ENCODE measurements at regions not wholly inside any gene's neighbourhood (a gene's known extent, or its start where the extent isn't known, plus 50 kb on each side); places are given as distances from the start of the nearest gene placed in this dataset.

- DNase-seq (ENCODE audit: insufficient read length, low spot score) = no peak
- no peak for FAIRE-seq
These were observed 116.4 kb downstream of the GADD45G start for GRCh38 chr9:89721176-89721700.

- FAIRE-seq (no peak), DNase-seq (ENCODE audit: insufficient read length, low spot score) (no peak)
These were observed 117.2 kb downstream of the GADD45G start for GRCh38 chr9:89721971-89722530.

GRCh38 chr9:89722712-89723111, 117.9 kb downstream of the GADD45G start:
- DNase-seq (ENCODE audit: insufficient read length, low spot score) = no peak

GRCh38 chr9:89723469-89724100, 118.8 kb downstream of the GADD45G start:
- no peak for DNase-seq (ENCODE audit: insufficient read length, low spot score)

More at GRCh38 chr9:89722712-89723111, 117.9 kb downstream of the GADD45G start:
- no peak for FAIRE-seq

GRCh38 chr9:89724659-89725058, 119.8 kb downstream of the GADD45G start:
- DNase-seq (ENCODE audit: insufficient read length, low spot score) (no peak), FAIRE-seq (no peak)

More at GRCh38 chr9:89723469-89724100, 118.8 kb downstream of the GADD45G start:
- FAIRE-seq = no peak

GRCh38 chr9:89725271-89725670, 120.5 kb downstream of the GADD45G start:
- FAIRE-seq = no peak

GRCh38 chr9:89729954-89730530, 125.2 kb downstream of the GADD45G start:
- FAIRE-seq = no peak
- DNase-seq (ENCODE audit: insufficient read length, low spot score) = no peak

More at GRCh38 chr9:89725271-89725670, 120.5 kb downstream of the GADD45G start:
- no peak for DNase-seq (ENCODE audit: insufficient read length, low spot score)

- DNase-seq (ENCODE audit: insufficient read length, low spot score) (no peak), FAIRE-seq (no peak)
These were observed 125.9 kb downstream of the GADD45G start for GRCh38 chr9:89730715-89731114.

- FAIRE-seq (no peak), DNase-seq (ENCODE audit: insufficient read length, low spot score) (no peak)
These were observed 126.7 kb downstream of the GADD45G start for GRCh38 chr9:89731262-89732182.

- FAIRE-seq = no peak
- DNase-seq (ENCODE audit: insufficient read length, low spot score) = no peak
These were observed 127.6 kb downstream of the GADD45G start for GRCh38 chr9:89732295-89732938.

GRCh38 chr9:89732939-89733324, 128.1 kb downstream of the GADD45G start:
- DNase-seq (ENCODE audit: insufficient read length, low spot score) (no peak), FAIRE-seq (no peak)

- no peak for DNase-seq (ENCODE audit: insufficient read length, low spot score)
- no peak for FAIRE-seq
These were observed 129.8 kb downstream of the GADD45G start for GRCh38 chr9:89734600-89735041.

- FAIRE-seq (no peak), DNase-seq (ENCODE audit: insufficient read length, low spot score) (no peak)
These were observed 133.5 kb downstream of the GADD45G start for GRCh38 chr9:89738137-89738932.

- FAIRE-seq = no peak
- no peak for DNase-seq (ENCODE audit: insufficient read length, low spot score)
These were observed 134.7 kb downstream of the GADD45G start for GRCh38 chr9:89739511-89739910.

GRCh38 chr9:89739916-89740315, 135.1 kb downstream of the GADD45G start:
- FAIRE-seq (no peak), DNase-seq (ENCODE audit: insufficient read length, low spot score) (no peak)

- FAIRE-seq = no peak
- DNase-seq (ENCODE audit: insufficient read length, low spot score) = no peak
These were observed 135.9 kb downstream of the GADD45G start for GRCh38 chr9:89740722-89741121.

- no peak for DNase-seq (ENCODE audit: insufficient read length, low spot score)
- peak; percentile 8 for FAIRE-seq
These were observed 137.8 kb downstream of the GADD45G start for GRCh38 chr9:89742660-89743059.

- DNase-seq (ENCODE audit: insufficient read length, low spot score) (no peak), FAIRE-seq (peak; percentile 84)
These were observed 138.4 kb downstream of the GADD45G start for GRCh38 chr9:89743216-89743572.

GRCh38 chr9:89743573-89744254, 138.9 kb downstream of the GADD45G start:
- DNase-seq (ENCODE audit: insufficient read length, low spot score) (no peak), FAIRE-seq (no peak)
